ENCODE measurements at regions not wholly inside any gene's neighbourhood (a gene's known extent, or its start where the extent isn't known, plus 50 kb on each side); places are given as distances from the start of the nearest gene placed in this dataset.

- TF ChIP-seq CTCF (IDR thresholded peaks at IDR 0.05 in 8 of 11, conservative IDR thresholded peaks at IDR 0.05 in 3 of 11), result no peak
- TF ChIP-seq POLR2AphosphoS5 (IDR thresholded peaks at IDR 0.05), result no peak
- TF ChIP-seq POLR2A (IDR thresholded peaks at IDR 0.05), result no peak
These were observed 119.2 kb downstream of the NAA11 start for GRCh38 chr4:79206660-79207059.
